DMS114 treated with DMSO at 0.1 percent for 48 hours (cell line): ENCODE measurements at regions not wholly inside any gene's neighbourhood (a gene's known extent, or its start where the extent isn't known, plus 50 kb on each side); places are given as distances from the start of the nearest gene placed in this dataset.

Experiments used
- DNase-seq: peaks from one replicate; lab custom pipeline; 2025; ENCODE audit not compliant: unreplicated experiment; lab: John Stamatoyannopoulos, UW

DNA sequence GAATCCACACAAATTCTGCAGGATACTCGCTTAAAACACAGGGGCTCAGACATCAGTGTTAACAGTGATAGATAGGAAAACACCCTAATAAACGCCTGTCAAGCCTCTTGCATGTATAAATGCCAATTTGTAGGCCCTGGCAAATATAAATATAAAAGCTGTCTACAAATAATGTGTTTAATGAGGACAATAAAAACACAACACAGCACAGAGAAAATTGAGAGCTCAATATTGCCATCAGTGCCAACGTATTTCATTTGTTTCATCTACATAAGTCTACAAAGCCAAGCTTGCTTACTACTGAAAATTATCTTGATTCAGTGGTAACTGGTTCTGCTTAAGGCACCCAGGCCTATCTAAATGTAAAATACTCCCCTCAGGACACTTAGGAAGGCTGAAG, 1387.0 kb upstream of the TENM4 start:
- no peak for DNase-seq

DNA sequence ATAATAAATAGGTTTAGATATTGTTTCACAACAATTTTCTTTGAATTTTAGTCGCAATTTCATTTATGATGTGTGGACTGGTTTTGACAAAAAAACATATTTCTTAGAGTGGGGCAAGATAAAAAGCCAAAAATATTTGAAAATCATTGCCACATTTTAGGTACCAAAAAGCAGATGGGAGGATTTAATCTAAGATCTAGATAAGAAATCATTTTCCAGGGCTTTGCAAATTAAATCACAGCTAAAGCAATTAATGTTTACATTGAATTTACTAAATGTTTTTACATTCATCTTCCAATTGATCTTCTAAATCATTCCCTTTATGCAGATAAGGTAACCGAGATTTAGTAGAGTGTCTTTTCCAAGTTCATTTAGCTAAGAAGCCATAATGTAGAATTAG, 1386.0 kb upstream of the TENM4 start:
- DNase-seq: no peak

DNA sequence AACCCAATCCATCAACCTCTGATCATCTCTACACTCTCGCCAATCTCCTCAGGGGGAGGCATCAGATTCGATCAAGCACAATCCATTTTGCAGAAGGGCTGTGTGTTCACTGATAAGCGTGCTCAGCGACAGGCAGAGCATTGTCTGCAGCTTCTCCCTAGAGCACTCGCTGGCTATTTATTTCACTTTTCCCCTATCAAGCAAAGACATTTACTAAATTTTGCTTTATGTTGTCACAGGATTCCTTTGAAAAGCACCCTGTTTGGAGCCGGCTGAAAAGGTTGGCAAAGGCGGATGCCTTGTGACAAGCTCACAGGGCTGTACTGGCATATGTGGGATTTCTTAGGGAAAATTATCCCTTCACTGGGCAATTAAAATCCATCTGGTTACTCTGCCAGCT, 1381.5 kb upstream of the TENM4 start:
- no peak for DNase-seq

DNA sequence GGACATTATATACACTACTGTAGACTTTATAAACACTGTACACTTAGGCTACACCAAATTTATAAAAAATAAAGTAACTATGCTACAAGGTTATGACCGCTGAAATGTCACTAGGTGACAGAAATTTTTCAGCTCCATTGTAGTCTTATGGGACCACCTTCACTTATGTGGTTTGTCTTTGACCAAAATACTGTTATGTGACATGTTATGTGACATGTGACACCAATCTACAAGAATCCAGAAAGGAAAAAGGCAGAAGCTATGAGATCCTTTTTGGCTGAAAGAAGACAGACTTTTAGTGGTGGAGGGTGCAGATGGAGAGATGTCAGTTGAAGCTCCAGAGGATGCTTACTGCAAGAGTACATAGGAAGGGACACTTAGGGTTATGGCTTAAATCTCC, 1378.4 kb upstream of the TENM4 start:
- DNase-seq: no peak

DNA sequence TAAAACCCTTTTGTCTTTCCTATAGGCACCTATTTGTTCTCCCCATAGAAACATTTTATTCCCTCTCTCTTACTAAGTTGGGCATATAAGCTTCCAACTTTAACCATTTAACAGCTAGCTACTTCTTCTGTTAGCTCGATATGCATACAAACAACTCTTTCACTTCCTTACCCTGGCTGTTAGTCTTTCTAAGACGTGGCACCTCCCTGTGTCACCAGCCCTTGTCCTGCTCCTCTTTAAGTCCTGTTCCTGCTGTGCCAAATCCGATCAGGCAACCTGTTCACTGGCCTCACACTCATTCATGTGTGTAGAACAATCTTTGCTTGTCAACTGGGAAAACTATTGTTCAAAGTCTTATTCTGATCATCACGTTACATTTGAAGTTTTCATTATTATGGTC, 1376.1 kb upstream of the TENM4 start:
- DNase-seq: no peak

DNA sequence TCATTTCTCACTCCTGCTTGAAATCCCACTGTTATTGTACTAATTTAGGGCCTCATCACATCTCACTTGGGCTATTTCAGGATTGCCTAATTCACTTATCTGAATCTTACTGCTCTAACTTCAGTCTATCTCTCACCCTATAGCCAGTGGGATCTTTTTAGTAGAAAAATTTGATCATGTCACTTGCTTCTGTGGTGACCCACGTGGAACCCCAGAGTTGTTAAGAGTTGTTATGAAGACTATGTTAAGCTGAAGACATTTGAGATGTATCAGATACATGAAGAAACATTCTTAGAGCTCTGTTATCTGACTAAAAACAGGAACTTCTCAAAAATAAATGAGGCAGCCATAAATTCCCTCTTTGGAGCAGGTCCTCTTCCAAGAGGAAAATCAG, 1375.6 kb upstream of the TENM4 start:
- DNase-seq: no peak

DNA sequence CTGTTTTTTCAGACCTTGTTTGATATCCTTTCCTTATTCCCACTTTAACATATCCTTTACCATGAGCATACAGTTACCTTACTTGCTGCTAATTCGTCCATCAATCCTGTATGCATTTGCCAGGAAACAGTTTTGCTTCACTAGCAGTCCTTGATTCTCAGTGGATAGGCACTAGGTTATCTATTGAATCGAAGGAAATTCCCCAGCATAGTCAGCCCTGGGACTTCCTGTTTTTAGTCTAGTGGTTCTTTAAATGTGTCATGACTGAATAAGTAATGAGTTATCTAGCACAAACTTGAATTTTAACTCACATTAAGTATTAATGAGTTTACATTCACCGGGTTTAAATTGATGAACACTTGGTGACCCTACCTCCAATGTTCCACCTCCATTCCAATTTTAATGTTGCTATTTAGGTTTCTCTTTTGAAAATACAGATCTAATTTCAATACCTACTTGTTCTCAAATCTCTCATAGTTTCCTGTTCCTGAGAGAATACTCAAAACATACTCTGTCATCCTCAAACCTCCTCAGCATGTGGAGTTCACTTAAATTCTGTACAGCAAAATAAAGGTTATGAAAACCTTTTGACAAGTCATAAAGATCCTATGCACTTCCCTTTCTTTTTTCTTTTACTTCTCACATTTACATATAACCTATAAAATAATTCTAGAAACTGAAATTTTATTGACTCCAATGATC, 1375.1 kb upstream of the TENM4 start:
- DNase-seq: no peak

DNA sequence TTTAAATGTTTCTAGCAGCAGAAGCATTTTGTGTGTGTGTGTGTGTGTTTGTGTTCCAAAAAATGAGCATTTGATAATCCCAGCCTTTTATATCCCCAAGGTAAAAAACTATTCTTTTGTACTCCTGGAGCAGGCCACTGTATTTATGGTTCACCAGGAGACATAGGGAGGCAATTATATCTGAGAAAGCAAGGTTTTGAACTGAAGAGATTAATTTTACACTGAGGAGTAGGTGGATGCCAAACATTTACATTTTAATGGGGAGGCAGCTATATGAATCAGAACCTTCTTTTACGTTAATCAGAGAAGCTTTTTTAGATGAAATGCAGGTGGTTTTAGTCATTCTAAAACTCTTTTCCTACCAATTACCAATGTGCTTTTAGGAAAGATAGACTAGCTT, 1374.0 kb upstream of the TENM4 start:
- DNase-seq: no peak

DNA sequence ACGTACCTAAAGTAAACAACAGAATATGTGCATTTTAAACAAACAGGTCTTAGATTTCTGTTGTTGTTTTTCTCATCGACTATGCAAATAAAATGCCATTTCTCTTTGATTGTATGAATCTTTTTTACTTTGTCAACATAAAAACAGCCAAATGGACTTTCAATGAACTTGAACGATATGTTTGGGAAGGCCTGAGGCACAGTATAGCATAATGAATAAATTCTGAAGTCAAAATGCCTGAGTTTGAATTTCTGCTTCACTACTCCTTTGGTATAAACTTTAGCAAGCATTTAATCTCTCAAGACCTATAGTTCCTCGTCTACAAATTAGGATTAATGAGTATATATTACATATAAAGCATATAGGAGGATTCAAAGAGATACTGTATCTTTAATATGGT, 1369.9 kb upstream of the TENM4 start:
- no peak for DNase-seq

DNA sequence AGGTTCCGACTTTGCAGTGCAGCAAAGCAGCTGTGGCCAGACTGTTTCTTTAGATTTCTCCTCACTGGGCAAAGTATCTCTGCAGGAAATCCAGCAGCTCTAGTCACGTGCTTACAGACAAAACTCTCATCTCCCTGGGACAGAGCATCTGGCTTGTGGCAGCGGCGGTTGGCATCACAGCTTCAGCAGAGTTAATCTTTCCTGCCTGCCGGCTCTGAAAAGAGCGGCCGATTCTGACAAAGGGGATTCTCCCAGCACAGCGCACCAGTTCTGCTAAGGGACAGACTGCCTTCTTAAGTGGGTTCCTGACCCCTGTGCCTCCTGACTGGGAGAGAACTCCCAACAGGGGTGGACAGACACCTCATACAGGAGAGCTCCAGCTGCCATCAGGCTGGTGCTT, 1357.3 kb upstream of the TENM4 start:
- no peak for DNase-seq

DNA sequence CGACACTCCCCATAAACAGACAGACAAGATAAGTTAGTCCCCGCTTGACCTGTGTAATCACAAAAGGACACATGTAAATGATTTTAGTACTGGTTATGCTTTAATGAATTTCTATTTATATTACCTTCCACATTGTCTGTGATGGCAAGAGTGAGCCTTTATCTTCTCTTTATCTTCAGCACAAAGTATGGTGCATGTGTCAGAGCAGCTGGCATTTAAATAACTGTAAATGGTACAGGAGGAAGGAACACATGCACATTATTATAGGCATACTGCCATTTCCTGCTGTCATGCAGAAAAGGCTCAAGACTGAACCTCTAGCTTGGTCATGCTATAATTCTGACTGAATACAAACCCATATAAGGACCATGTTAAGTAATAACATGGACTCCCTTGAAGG, 1342.7 kb upstream of the TENM4 start:
- DNase-seq: no peak

DNA sequence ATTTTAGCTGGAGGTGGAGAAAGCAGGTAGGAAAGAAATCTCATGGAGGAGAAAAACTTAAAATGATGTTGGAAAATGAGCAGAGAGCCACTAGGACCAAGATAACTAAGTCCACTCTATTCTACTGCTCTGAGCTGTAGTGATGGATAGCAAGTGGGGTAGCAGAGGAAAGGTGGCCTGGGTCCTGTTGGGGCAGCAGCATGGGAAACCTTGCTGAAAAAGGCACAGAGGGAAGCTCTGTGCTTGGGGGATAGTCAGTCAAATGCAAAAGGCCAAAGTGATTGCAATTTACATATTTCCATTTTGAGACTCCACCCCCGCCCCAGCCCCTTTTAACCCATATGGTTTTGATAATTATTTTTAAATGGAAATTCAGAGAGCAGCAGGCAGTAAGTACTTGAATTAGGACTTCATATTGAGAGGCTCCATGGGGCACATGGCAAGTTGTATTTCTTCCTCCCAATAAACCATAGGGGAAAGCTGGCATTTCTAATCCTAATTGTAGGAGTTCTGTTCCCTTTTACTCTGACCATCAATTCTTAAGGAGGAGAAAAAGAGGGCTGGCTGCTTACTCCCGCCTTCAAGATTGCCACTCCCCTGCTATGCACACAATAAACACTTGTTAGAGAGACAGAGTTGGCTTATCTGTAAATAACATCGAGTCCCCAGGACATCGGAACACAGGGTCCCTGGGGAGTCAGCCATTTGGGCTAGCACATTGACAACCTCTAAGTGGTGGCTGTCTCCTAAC, 1341.5 kb upstream of the TENM4 start:
- no peak for DNase-seq

DNA sequence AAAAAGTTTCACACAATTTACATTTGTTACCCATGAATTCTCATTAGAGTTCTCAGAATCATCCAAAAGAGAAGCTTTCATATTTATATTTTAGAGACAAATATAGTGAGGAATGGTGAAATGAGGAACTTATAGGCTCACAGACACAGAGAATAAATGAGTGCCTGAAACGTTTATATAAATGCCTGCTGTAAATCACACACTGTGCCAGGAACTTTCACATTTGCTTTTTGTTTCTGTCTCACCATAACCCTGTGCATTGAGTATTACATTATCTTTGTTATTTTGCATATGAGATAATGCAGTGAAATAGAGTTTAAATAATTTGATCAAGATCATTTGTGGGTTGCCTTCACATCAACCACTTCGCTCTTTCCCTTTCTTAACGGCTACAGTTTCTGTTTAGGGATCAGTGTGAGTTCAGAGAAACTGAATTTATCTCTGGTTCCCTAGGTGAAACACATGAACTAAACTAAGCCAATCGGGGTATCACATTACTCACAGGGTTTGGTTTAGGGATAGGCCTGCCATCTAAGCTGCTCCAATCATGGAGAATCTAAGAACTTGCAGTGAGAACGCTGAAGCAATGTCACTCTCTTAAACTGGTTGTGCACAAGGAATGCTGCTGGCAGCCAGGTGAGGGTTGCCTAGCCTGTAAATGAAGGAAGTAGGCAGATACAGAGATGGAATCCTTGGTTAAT, 1339.2 kb upstream of the TENM4 start:
- no peak for DNase-seq

DNA sequence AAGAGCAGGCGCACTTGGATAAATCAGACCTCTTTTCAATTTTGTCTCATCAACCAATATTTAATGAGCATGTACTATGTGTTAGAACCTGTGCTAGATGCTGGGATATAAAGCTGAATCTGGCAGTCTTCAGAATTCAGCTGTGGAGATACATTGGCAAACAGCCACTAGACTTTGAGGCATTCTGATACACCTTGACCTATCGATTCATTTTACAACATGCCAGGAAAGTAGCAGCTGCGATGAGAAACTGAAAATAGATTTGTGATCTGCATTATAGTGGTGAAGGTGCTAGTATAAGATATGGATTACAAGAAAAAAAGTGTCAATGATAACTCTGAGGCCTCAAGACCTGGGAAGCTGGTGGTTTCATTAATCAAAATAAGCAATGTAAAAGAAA, 1338.1 kb upstream of the TENM4 start:
- no peak for DNase-seq

DNA sequence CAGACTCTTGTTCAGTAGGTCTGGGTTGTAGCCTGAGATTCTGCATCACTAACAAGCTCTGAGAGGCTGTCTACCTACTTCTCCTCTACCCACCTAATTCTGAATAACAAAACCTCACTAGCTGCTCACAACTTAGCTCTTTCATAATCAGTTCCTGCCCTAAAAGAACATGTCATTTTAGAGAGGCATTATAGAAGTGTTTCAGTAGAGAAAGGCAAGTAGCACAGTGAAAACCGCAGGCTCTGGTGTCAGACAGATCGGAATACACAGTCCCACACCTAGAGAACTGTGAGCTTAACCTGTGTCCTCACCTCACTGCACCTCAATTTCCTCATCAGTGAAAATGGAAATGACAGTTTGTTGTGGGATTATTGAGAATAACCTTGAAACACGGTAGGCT, 1337.6 kb upstream of the TENM4 start:
- no peak for DNase-seq

DNA sequence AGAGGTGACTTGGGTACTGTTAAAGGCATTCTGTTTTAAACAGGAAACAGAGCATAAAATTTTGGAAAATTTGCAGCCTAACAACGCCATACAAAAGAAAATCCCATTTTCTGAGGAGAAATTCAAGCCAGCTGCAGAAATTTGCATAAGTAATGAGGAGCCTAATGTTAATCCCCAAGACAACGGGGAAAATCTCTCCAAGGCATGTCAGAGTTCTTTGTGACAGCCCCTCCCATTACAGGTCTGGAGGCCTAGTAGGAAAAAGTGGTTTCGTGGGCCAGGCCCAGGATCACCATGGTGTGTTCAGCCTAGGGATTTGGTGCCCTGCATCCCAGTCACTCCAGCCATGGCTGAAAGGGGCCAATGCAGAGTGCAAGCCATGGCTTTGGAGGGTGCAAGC, 1333.1 kb upstream of the TENM4 start:
- no peak for DNase-seq

DNA sequence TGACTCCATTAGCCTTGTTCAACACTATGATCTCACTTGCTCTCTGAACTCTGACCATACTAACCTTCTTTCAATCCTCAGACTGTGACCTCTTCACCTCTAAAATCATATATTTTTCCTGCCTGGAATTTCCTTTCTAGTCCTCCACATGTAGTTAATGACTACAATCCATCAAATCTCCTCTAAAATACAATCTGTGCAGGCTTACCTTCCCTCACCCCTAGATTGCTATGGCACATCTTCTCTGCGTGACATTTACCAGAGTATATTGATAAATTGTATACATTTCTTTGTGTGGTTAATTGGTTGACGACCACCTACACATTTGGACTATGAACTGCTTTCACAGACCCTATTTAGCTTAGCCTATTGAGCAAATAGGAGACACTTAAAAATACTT, 1330.2 kb upstream of the TENM4 start:
- DNase-seq: no peak

DNA sequence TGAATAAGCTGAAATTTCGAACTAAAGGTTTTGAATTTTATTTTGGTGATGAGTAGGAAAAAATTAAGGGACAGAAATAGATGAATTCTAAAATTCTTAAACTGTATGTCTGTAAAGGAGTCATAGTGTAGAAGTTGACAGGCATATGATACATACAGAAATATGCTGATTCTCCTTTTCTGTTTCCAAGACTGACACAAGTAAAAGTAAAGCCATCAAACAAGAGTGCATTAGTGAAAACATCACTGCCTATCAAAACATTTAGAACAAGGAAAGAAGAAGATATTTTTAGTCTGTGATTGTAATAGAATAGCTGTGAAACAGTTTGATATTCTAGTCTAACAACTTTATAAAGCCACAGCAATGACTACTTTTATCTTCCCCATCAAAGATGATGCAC, 1318.0 kb upstream of the TENM4 start:
- no peak for DNase-seq

DNA sequence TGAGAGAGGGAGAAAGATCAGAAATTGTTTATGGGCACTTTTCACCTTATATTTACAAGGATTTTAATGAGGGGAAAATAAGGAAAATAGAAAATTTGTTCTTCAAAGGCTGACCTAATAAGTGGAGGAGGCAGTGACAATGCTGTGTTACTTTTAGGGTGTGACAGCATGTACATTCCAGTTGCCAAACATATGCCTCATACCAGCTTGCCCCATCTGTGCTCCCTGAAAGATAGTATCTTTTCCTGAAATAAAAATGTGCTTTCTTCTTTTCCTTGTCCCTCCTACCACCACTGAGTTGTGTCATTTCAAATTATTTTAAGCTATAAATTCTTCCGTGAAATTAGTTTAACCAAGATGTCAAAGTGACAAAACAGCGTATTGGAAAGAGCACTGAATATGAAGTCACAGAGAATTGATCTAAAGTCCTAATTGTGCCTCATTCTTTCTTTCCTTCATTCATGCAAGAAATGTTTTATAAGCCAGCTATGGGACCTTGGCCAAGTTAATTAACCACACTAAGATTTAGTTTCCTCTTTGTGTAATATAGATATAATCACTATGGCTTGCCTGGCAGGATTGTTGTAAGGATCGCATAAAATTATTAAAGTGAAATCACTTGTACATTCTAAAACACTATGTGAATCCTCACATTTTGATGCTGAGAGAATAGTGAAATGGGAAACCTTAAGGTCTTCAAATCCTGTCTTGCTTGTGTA, 1307.5 kb upstream of the TENM4 start:
- no peak for DNase-seq

DNA sequence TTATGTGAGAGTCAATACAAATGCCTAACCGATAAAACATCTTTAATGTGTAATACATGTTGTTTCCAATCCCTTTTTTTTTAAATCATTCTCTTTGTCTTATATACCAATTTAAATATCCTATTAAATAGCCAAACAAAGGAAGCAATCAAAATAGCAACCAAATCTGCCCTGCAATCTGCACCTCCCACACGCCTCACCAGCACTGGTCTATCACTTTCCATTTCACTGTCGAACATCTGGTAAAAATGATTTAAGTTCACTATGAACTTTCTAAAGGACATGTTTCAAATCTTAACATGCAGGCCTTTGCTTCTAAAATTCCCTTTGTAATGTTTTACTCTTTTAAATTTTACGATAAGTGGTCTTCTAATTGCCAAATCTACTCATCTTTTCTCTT, 1305.5 kb upstream of the TENM4 start:
- DNase-seq: no peak

DNA sequence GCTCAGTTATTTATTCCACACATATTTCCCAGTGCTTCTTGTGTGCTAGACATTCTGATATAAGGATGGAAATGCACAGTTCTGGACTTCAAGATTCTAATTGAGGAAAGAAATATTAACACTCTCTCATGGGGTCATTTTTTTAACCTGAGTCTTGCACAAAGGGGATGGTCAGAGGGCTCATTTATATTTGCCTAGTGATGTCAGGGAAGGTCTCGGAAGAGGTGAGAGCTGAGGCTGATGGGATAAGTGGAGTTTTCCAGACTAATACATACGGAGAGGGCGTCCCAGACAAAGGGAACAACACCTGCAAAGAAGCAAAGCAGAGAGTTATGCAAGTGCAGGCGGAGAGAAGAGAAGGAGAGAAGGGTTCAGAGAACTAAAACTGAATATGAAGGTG, 1304.6 kb upstream of the TENM4 start:
- DNase-seq: no peak

DNA sequence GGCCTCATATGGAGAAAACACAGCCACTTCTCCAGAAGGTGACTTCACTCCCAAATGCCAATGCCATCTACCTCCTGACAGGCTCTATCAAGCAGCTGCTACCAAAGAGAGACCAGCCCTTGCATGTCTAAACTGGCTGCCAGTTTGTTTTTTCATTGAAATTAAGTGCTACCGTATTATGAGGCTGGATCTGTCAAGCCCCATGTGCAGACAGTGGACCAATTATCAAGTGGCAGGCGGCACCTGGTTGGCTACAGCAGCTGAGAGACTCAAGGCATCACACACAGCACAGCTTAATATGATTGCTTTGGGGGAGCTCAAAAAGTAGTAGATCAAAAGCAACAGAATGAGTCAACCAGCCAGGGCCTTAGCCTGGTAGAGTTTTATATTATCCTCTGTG, 1293.0 kb upstream of the TENM4 start:
- DNase-seq: no peak
